Upper lobe of left lung (tissue), 4 donors: ENCODE measurements at regions not wholly inside any gene's neighbourhood (a gene's known extent, or its start where the extent isn't known, plus 50 kb on each side); places are given as distances from the start of the nearest gene placed in this dataset.

Source experiments
- CTCF ChIP-seq, 6 experiments: fragments of 450-650 bp in 4 of 6; fragments of 200-600 bp in 2 of 6; sonication (generic) in 2 of 6; IDR thresholded peaks; one replicate each; pipeline ENCODE4 v1.5.1; 2016 to 2019; ENCODE audit warnings: antibody characterized with exemption in 6 of 6
- POLR2AphosphoS5 ChIP-seq, 2 donors: sonication (generic); formaldehyde crosslinking; IDR thresholded peaks; one replicate each; pipeline ENCODE4 v1.5.1; 2017; ENCODE audit warnings: antibody characterized with exemption in 2 of 2

- TF ChIP-seq POLR2AphosphoS5 (IDR thresholded peaks at IDR 0.05) (no peak), CTCF (IDR thresholded peaks at IDR 0.05) (no peak)
These were observed 94.0 kb upstream of the MCHR2 start for GRCh38 chr6:100088009-100088408.
